Muscle layer of colon (tissue), 2 donors: ENCODE measurements at regions not wholly inside any gene's neighbourhood (a gene's known extent, or its start where the extent isn't known, plus 50 kb on each side); places are given as distances from the start of the nearest gene placed in this dataset.
"Not testable (repeated sequence)": the region's sequence is repeated elsewhere in the genome, so short reads cannot be mapped to it uniquely, and the experiment has no call there.

ENCODE experiments used
- H3K27ac ChIP-seq: one replicate; pipeline ENCODE4 v1.7.0; 2013; ENCODE audit warnings: low read depth, mild to moderate bottlenecking, low read length, moderate library complexity
- H3K27me3 ChIP-seq, 2 donors: one replicate each; pipeline ENCODE4 v1.7.0; 2013; ENCODE audit warnings: low read length in 2 of 2, mild to moderate bottlenecking in 2 of 2; ENCODE audit not compliant: insufficient read depth in 2 of 2, control insufficient read depth in 1 of 2
- H3K36me3 ChIP-seq: one replicate; pipeline ENCODE4 v1.7.0; 2013; ENCODE audit warnings: mild to moderate bottlenecking, low read length; ENCODE audit not compliant: insufficient read depth
- H3K4me1 ChIP-seq: one replicate; pipeline ENCODE4 v1.7.0; 2013; ENCODE audit warnings: mild to moderate bottlenecking, low read length; ENCODE audit not compliant: insufficient read depth
- H3K4me3 ChIP-seq, 2 donors: one replicate each; pipeline ENCODE4 v1.7.0; 2013; ENCODE audit warnings: low read length in 2 of 2, low read depth in 1 of 2, mild to moderate bottlenecking in 1 of 2, moderate library complexity in 1 of 2
- H3K9ac ChIP-seq: one replicate; pipeline ENCODE4 v1.7.0; 2013; ENCODE audit warnings: low read length
- H3K9me3 ChIP-seq: one replicate; pipeline ENCODE4 v1.7.0; 2013; ENCODE audit warnings: mild to moderate bottlenecking, low read length
- donor health status: abdominal sarcoma.
- donor health status: Adenocarcinoma of cecum.

DNA sequence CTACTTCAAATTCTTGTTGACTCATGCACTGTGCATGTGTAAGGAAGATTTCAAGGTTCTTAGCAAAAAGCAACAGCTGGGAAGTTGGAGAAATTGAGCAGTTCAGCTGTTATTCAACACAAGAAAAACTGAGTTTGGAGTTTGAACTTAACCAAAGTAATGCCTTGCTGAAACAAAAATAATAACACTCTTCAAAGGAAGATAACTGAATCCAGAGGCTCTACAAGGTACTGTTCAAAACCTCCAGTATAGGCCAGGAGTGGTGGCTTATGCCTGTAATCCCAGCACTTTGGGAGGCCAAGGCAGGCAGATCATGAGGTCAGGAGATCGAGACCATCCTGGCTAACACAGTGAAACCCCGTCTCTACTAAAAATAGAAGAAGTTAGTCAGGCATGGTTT lies 58.8 kb upstream of the SMIM23 start:
- not testable (repeated sequence) for H3K4me1 ChIP-seq, H3K4me3 ChIP-seq, H3K9me3 ChIP-seq, H3K36me3 ChIP-seq, H3K27ac ChIP-seq, H3K9ac ChIP-seq, H3K27me3 ChIP-seq

DNA sequence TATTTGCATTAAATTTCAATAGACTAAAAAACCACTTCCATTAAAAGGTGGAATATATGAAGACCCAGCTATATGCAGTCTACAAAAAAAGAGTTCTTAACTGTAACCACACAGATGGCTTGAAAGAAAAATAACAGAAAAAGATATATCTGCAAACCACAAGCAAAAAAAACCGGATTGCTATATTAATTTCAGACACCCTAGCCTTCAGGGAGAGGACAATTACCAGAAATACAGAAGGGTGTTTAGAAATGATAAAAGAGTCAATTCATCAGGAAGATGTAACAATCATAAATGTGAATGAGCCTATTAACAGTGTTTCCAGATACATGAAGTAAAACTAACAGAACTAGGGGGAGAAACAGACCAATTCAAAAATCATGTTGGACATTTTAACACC lies 56.9 kb upstream of the SMIM23 start:
- Histone ChIP-seq H3K9ac (no peak overlapping the region), H3K36me3 (no peaks in the 10 kb centered on the region), H3K27me3 (no peaks in the 10 kb centered on the region), H3K9me3 (no peaks in the 10 kb centered on the region), H3K27ac (no peak overlapping the region), H3K4me3 (no peak overlapping the region), H3K4me1 (no peaks in the 10 kb centered on the region)
